ENCODE measurements at regions not wholly inside any gene's neighbourhood (a gene's known extent, or its start where the extent isn't known, plus 50 kb on each side); places are given as distances from the start of the nearest gene placed in this dataset.

DNA sequence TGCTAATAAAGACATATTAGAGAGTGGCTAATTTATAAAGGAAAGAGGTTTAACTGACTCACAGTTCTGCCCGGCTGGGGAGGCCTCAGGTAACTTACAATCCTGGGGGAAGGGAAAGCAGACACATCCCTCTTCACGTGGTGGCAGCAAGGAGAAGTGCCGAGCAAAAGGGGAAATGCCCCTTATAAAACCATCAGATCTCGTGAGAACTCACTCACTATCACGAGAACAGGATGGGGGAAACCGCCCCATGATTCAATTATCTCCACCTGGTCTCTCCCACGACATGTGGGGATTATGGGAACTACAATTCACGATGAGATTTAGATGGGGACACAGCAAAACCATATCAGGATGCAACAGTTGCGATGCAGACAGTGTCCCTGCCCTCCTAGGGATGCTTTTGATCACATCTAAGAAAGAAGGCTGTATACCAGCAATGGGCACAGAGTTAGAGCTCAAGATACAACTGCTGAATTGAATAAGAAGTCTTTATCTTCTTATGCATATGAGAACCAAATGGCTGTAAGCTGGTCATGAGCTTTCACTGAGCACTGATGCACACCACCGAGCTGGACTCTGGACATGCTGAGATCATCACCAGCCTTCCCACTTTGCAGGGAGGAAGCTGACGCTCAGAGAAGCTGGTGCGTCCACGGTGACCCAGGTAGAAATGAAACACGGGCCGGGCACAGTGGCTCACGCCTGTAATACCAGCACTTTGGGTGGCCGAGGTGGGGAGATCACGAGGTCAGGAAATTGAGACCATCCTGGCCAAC, 255.2 kb downstream of the MN1 start:
- H3K9ac ChIP-seq (ENCODE audit: insufficient read depth in 1 of 2, low read length in 2 of 2): no peak overlapping the region
- TF ChIP-seq, protein P1, sequence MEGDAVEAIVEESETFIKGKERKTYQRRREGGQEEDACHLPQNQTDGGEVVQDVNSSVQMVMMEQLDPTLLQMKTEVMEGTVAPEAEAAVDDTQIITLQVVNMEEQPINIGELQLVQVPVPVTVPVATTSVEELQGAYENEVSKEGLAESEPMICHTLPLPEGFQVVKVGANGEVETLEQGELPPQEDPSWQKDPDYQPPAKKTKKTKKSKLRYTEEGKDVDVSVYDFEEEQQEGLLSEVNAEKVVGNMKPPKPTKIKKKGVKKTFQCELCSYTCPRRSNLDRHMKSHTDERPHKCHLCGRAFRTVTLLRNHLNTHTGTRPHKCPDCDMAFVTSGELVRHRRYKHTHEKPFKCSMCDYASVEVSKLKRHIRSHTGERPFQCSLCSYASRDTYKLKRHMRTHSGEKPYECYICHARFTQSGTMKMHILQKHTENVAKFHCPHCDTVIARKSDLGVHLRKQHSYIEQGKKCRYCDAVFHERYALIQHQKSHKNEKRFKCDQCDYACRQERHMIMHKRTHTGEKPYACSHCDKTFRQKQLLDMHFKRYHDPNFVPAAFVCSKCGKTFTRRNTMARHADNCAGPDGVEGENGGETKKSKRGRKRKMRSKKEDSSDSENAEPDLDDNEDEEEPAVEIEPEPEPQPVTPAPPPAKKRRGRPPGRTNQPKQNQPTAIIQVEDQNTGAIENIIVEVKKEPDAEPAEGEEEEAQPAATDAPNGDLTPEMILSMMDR (IDR thresholded peaks at IDR 0.05; ENCODE audit: control extremely low read depth, extremely low read depth): no peak
- no peak for DNase-seq
- ATAC-seq (ENCODE audit: insufficient read depth, low FRiP score): no peak
- peaks cover 0 to 4% (median 0%) of the 10 kb centered on the region in 3 donors for H3K27me3 ChIP-seq (ENCODE audit: control insufficient read depth in 3 of 3, insufficient read depth in 3 of 3, low read length in 2 of 3)
- H3K27ac ChIP-seq (ENCODE audit: low read depth in 1 of 2, low read length in 1 of 2): no peak overlapping the region
- no peaks in the 10 kb centered on the region for H3K36me3 ChIP-seq (ENCODE audit: control insufficient read depth in 4 of 4, insufficient read depth in 4 of 4, low read length in 4 of 4)
- peaks cover 0 to 4% (median 0%) of the 10 kb centered on the region in 5 donors for H3K4me1 ChIP-seq (ENCODE audit: control insufficient read depth in 5 of 5, insufficient read depth in 5 of 5, low read length in 5 of 5)
- H3K9me3 ChIP-seq (ENCODE audit: control insufficient read depth in 4 of 4, insufficient read depth in 3 of 4, low read length in 3 of 4): peaks cover 0 to 2% (median 0%) of the 10 kb centered on the region in 4 donors
- WGBS, 2 donors: 68 to 78% methylated on average over 18 of the region's 18 CpGs
- H3K4me3 ChIP-seq: no peak overlapping the region

DNA sequence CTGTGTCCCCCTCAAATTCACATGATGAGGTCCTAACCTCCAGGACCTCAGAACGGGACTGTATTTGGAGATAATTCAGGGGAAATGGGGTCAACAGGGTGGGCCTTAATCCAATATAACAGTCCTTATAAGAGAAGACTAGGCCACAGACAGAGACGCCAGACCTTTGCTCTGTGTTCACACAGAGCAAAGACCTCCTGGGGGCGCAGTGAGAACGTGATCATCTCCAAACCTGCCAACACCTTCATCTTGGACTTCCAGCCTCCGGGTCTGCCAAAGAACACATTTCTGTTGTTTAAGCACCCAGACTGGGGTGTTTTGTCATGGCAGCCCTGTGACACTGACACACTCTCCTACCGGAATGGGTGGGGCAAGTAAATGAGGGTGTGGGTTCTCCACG, 250.2 kb downstream of the MN1 start:
- DNase-seq (no peak), ATAC-seq (ENCODE audit: insufficient read depth, low FRiP score) (no peak)
- no peaks in the 10 kb centered on the region for H3K27me3 ChIP-seq (ENCODE audit: control insufficient read depth in 3 of 3, insufficient read depth in 3 of 3, low read length in 2 of 3)
- H3K27ac ChIP-seq (ENCODE audit: low read depth in 1 of 2, low read length in 1 of 2): no peak overlapping the region
- peaks cover 0 to 4% (median 0%) of the 10 kb centered on the region in 4 donors for H3K9me3 ChIP-seq (ENCODE audit: control insufficient read depth in 4 of 4, insufficient read depth in 3 of 4, low read length in 3 of 4)
- TF ChIP-seq, protein P1 (IDR thresholded peaks at IDR 0.05; ENCODE audit: control extremely low read depth, extremely low read depth): no peak
- peaks cover 0 to 14% (median 0%) of the 10 kb centered on the region in 5 donors for H3K4me1 ChIP-seq (ENCODE audit: control insufficient read depth in 5 of 5, insufficient read depth in 5 of 5, low read length in 5 of 5)
- H3K36me3 ChIP-seq (ENCODE audit: control insufficient read depth in 4 of 4, insufficient read depth in 4 of 4, low read length in 4 of 4): no peaks in the 10 kb centered on the region
- no peak overlapping the region for H3K4me3 ChIP-seq
- 89 to 90% methylated on average over 7 of the region's 7 CpGs for WGBS, 2 donors
- no peak overlapping the region for H3K9ac ChIP-seq (ENCODE audit: insufficient read depth in 1 of 2, low read length in 2 of 2)

DNA sequence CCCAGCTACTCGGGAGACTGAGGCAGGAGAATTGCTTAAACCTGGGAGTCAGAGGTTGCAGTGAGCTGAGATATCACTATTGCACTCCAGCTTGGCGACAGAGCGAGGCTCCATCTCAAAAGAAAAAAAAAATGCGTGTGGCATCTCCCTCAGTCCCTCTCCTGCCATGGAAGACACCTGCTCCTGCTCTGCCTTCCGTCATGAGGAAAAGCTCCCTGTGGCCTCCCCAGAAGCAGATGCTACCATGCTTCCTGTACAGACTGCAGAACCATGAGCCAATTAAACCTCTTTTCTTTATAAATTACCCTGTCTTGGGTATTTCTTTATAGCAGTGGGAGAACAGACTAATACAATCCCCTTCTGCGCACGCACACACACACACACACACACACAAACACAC, 249.4 kb downstream of the MN1 start:
- ATAC-seq (ENCODE audit: insufficient read depth, low FRiP score) (no peak), DNase-seq (no peak)
- TF ChIP-seq, protein P1 (IDR thresholded peaks at IDR 0.05; ENCODE audit: control extremely low read depth, extremely low read depth): no peak
- Histone ChIP-seq H3K27me3 (ENCODE audit: control insufficient read depth in 3 of 3, insufficient read depth in 3 of 3, low read length in 2 of 3) (no peaks in the 10 kb centered on the region), H3K9me3 (ENCODE audit: control insufficient read depth in 4 of 4, insufficient read depth in 3 of 4, low read length in 3 of 4) (peaks cover 0 to 4% (median 0%) of the 10 kb centered on the region in 4 donors), H3K4me3 (no peak overlapping the region), H3K27ac (ENCODE audit: low read depth in 1 of 2, low read length in 1 of 2) (no peak overlapping the region), H3K36me3 (ENCODE audit: control insufficient read depth in 4 of 4, insufficient read depth in 4 of 4, low read length in 4 of 4) (no peaks in the 10 kb centered on the region), H3K4me1 (ENCODE audit: control insufficient read depth in 5 of 5, insufficient read depth in 5 of 5, low read length in 5 of 5) (peaks cover 0 to 14% (median 0%) of the 10 kb centered on the region in 5 donors), H3K9ac (ENCODE audit: insufficient read depth in 1 of 2, low read length in 2 of 2) (no peak overlapping the region)
- 90 to 92% methylated on average over 7 of the region's 7 CpGs for WGBS, 2 donors

Measured in lung (tissue), 11 donors.